ENCODE measurements at regions not wholly inside any gene's neighbourhood (a gene's known extent, or its start where the extent isn't known, plus 50 kb on each side); places are given as distances from the start of the nearest gene placed in this dataset.

GRCh38 chr6:5922230-5922629 lies 84.5 kb downstream of the NRN1 start:
- no peak for TF ChIP-seq CTCF (IDR thresholded peaks at IDR 0.05)
- no peak for TF ChIP-seq EZH2phosphoT487 (IDR thresholded peaks at IDR 0.05)
- no peak for TF ChIP-seq EZH2 (IDR thresholded peaks at IDR 0.05)

All from neural progenitor cell (in vitro differentiated cells).